Uterus (tissue), 3 donors: ENCODE measurements at regions not wholly inside any gene's neighbourhood (a gene's known extent, or its start where the extent isn't known, plus 50 kb on each side); places are given as distances from the start of the nearest gene placed in this dataset.

Source experiments
- DNase-seq, 2 donors: peaks; one replicate each; pipeline ENCODE4 v3.0.0-alpha.2; 2019 to 2020
- H3K27ac ChIP-seq, 2 donors: fragments of 200-600 bp; sonication (generic); 1 replicate in 1 of 2; 2 replicates in 1 of 2; pipeline ENCODE4 v1.5.1; 2016 to 2018
- H3K27me3 ChIP-seq, 2 donors: fragments of 200-600 bp; sonication (generic); one replicate each; pipeline ENCODE4 v1.5.1; 2018 to 2019; ENCODE audit warnings: control low read depth in 1 of 2
- H3K36me3 ChIP-seq, 2 donors: fragments of 200-600 bp; sonication (generic); one replicate each; pipeline ENCODE4 v1.5.1; 2019; ENCODE audit warnings: control low read depth in 1 of 2
- H3K4me1 ChIP-seq, 2 donors: fragments of 200-600 bp; sonication (generic); one replicate each; pipeline ENCODE4 v1.5.1; 2018 to 2019; ENCODE audit warnings: control low read depth in 1 of 2
- H3K4me3 ChIP-seq, 2 donors: fragments of 200-600 bp; sonication (generic); 1 replicate in 1 of 2; 2 replicates in 1 of 2; pipeline ENCODE4 v1.5.1; 2018 to 2019; ENCODE audit warnings: mild to moderate bottlenecking in 1 of 2
- H3K9me3 ChIP-seq, 2 donors: fragments of 200-600 bp; sonication (generic); one replicate each; pipeline ENCODE4 v1.5.1; 2019; ENCODE audit warnings: control low read depth in 1 of 2
- POLR2A ChIP-seq, 2 donors: fragments of 450-650 bp; IDR thresholded peaks; one replicate each; pipeline ENCODE4 v1.6.1; 2016; ENCODE audit warnings: antibody characterized with exemption in 2 of 2, mild to moderate bottlenecking in 1 of 2, moderate library complexity in 1 of 2
- intact Hi-C: fragments of 100-400 bp; cut with DNase I; formaldehyde crosslinking; loops from one replicate; pipeline ENCODE4 v1.15.1; 2023; ENCODE audit warnings: low total_unique reads
- TF ChIP-seq, protein P1 (sequence below), 4 experiments: fragments of 200-600 bp in 2 of 4; fragments of 450-650 bp in 2 of 4; sonication (generic) in 2 of 4; IDR thresholded peaks; one replicate each; pipeline ENCODE4 v1.5.1; 2016 to 2019; ENCODE audit warnings: antibody characterized with exemption in 4 of 4, mild to moderate bottlenecking in 2 of 4, moderate library complexity in 1 of 4
- donor health status: DM: yes; HTN: yes; CAD: no.

DNA sequence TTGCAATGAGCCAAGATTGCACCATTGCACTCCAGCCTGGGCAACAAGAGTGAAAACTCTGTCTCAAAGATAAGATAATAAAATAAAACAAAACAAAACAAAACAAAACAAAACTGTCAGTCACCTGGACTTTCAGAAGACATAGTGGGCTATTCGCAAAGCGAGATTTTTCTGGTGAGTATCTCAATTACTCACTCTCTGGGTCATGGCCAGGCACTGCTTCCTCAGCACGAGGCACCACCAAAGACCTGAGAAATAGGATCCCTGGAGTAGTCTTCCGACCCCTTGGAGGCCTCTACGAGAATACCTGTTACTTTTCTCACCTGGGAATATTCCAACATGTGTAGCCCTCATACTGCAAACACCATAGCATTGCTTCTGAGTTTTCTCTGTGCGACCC, 201.7 kb upstream of the ZNF618 start:
- H3K36me3 ChIP-seq: no peaks in the 10 kb centered on the region
- H3K9me3 ChIP-seq: no peaks in the 10 kb centered on the region
- no peak overlapping the region for H3K27ac ChIP-seq
- no peaks in the 10 kb centered on the region for H3K4me1 ChIP-seq
- DNase-seq: no peak
- no peaks in the 10 kb centered on the region for H3K27me3 ChIP-seq
- H3K4me3 ChIP-seq: no peak overlapping the region
- intact Hi-C loops: no loop called here
- no peak for TF ChIP-seq POLR2A (IDR thresholded peaks at IDR 0.05)
- TF ChIP-seq, protein P1, sequence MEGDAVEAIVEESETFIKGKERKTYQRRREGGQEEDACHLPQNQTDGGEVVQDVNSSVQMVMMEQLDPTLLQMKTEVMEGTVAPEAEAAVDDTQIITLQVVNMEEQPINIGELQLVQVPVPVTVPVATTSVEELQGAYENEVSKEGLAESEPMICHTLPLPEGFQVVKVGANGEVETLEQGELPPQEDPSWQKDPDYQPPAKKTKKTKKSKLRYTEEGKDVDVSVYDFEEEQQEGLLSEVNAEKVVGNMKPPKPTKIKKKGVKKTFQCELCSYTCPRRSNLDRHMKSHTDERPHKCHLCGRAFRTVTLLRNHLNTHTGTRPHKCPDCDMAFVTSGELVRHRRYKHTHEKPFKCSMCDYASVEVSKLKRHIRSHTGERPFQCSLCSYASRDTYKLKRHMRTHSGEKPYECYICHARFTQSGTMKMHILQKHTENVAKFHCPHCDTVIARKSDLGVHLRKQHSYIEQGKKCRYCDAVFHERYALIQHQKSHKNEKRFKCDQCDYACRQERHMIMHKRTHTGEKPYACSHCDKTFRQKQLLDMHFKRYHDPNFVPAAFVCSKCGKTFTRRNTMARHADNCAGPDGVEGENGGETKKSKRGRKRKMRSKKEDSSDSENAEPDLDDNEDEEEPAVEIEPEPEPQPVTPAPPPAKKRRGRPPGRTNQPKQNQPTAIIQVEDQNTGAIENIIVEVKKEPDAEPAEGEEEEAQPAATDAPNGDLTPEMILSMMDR (IDR thresholded peaks at IDR 0.05): no peak

GRCh38 chr9:113675475-113675941, 200.6 kb upstream of the ZNF618 start:
- Histone ChIP-seq H3K4me1 (no peaks in the 10 kb centered on the region), H3K27ac (peak overlapping the region; percentile 24 to 46), H3K9me3 (no peaks in the 10 kb centered on the region), H3K27me3 (no peaks in the 10 kb centered on the region), H3K4me3 (no peak overlapping the region), H3K36me3 (no peaks in the 10 kb centered on the region)
- TF ChIP-seq, protein P1 (IDR thresholded peaks at IDR 0.05): no peak
- TF ChIP-seq POLR2A (IDR thresholded peaks at IDR 0.05): no peak
- DNase-seq: peak; percentile 52 to 78
- intact Hi-C loops: no loop called here

DNA sequence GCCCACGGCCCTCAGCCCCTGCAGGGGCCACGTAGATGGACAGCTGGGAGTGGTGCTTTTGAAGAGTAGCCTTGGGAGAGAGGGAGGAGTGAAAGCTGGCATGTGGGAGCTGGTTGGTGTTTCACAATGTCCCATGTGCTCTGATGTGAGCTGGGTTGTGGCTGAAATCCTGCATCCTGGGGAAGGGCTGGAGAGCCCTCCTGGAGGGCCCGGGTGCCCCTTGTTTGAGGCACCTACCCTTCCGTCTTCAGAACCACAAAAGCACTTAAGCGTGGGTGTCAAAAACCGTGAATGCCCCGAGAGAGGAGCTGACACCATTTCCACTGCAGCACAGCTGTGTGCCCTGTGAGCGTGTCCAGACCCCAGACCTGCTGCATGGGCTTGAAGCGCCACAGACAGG, 199.1 kb upstream of the ZNF618 start:
- H3K4me3 ChIP-seq: no peak overlapping the region
- intact Hi-C loops: no loop called here
- no peak for DNase-seq
- no peaks in the 10 kb centered on the region for H3K4me1 ChIP-seq
- no peaks in the 10 kb centered on the region for H3K36me3 ChIP-seq
- H3K9me3 ChIP-seq: no peaks in the 10 kb centered on the region
- no peaks in the 10 kb centered on the region for H3K27me3 ChIP-seq
- no peak for TF ChIP-seq POLR2A (IDR thresholded peaks at IDR 0.05)
- TF ChIP-seq, protein P1 (IDR thresholded peaks at IDR 0.05): no peak
- no peak overlapping the region for H3K27ac ChIP-seq

DNA sequence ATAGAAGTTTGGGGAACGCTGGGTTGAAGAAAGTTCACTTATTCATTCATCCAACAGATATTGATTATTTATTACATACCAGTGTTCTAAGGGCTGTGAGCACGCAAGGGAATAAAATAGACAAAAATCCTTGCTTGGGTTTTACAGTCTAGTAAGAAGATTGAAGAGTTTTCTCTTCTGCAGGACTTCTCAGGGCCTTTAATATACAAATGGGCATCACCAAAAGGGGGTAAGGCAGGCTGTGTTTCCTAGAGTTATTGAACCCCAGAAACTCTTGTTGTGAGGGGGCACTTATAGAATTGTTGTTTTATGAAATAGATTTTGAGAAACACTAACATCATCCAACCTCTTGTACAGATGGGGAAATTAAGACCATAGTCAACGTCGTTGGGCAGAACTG, 198.5 kb upstream of the ZNF618 start:
- intact Hi-C loops: no loop called here
- Histone ChIP-seq H3K4me1 (no peaks in the 10 kb centered on the region), H3K4me3 (no peak overlapping the region), H3K27me3 (no peaks in the 10 kb centered on the region), H3K36me3 (no peaks in the 10 kb centered on the region), H3K27ac (no peak overlapping the region), H3K9me3 (no peaks in the 10 kb centered on the region)
- no peak for DNase-seq
- no peak for TF ChIP-seq POLR2A (IDR thresholded peaks at IDR 0.05)
- TF ChIP-seq, protein P1 (IDR thresholded peaks at IDR 0.05): no peak

DNA sequence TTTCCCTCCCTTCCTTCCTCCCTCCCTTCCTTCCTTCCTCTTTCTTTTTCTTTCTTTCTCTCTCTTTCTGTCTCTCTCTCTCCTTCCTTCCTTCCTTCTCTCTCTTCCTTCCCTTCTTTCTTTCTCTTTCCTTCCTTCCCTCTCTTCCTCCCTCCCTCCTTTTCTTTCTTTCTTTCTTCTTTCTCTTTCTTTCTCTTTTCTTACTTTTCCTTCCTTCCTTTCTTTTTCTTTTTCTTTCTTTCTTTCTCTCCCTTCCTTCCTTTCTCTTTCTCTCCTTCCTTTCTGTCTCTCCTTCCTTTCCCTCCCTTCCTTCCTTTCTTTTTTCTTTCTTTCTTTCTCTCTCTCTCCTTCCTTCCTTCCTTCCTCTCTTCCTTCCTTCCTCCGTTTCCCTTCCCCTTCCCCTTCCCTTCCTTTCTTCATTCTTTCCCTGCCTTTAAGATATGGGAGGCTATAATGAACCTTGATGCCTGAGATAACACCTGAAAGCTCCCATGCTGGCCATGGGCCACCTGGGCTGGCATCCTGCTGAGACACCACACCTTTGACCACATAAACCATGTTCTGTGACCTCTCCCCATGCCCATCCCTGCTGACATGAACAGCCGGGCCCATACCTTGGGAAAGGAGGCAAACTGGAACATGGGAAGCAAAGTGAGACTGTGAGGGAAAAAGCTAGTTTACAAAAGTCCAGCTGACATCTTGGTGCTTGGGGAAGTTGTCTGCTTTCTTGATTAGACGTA, 197.8 kb upstream of the ZNF618 start:
- H3K9me3 ChIP-seq: no peaks in the 10 kb centered on the region
- intact Hi-C loops: no loop called here
- no peaks in the 10 kb centered on the region for H3K36me3 ChIP-seq
- no peak overlapping the region for H3K4me3 ChIP-seq
- no peaks in the 10 kb centered on the region for H3K27me3 ChIP-seq
- H3K4me1 ChIP-seq: no peaks in the 10 kb centered on the region
- DNase-seq: no peak
- no peak overlapping the region for H3K27ac ChIP-seq
- TF ChIP-seq, protein P1 (IDR thresholded peaks at IDR 0.05): no peak
- no peak for TF ChIP-seq POLR2A (IDR thresholded peaks at IDR 0.05)
